ENCODE measurements at regions not wholly inside any gene's neighbourhood (a gene's known extent, or its start where the extent isn't known, plus 50 kb on each side); places are given as distances from the start of the nearest gene placed in this dataset.

DNA sequence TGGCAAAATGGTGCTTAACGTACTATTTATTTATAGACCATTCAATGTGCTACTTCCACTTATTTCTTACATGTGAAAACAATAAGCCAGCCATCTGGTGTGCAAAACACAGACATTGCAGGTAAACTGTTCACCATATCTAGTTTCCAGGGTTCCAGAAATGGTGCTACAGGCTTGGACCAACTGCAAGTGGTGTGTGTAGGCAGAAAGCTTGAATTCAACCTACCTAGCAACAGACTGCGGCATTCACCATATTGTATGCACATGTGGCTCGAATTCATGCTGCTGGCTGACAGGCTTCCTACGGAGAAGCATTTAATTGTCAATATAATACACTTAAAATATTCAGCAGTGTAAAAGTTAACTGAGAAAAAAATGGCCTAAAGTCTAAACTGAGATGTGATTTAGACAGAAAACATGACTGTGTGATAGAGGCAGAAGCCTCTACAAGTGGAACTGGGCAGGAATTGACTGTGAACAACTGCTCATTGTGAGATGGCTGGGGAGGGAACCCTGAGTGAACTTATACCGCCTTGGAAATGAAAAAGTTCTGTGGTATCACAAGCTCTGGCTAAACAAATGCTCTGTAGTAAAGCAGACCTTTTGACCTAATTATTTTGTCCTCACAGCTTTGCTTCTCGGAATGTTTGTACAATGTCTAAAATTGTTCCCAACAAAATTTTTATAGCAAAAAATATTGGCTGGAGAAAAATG, 434.7 kb downstream of the GRIA2 start:
- no peak for DNase-seq

DNA sequence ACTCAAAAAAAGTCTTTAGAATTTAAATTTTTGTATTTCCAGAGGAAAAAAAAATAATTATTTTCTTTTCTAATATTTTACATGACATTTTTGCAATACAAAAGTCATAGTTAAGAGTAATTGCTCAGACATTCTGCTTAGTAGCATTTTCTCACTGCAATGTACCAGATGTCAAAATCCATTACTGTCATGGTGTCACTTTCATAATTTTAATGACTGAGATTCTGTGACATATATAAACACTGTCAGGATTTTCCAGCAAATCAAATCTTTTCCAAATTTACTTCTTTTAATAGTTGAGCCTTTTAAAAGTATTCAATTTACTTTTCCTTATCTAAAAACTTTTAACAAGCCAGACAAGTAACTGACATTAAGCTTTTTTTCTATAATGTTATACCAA, 422.7 kb downstream of the GRIA2 start:
- DNase-seq: no peak

DNA sequence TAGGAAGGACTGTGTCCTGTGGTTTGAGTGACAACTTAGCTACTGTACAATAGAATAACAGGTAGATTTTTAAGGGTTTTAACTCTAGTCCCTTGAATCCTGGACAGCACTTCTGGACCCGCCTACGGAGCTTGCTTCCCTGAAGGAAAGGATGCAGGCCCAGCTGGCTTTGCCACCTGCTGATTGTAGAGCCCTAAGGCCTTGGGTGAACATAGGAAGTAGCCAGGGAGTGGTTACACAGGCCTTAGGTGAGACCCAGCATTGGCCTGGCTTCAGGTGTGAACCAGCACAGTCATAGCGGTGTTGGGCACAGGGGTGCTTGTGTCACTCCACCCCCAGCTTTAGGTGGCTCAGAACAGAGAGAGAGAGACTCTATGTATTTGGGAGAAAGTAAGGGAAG, 413.5 kb downstream of the GRIA2 start:
- no peak for DNase-seq

DNA sequence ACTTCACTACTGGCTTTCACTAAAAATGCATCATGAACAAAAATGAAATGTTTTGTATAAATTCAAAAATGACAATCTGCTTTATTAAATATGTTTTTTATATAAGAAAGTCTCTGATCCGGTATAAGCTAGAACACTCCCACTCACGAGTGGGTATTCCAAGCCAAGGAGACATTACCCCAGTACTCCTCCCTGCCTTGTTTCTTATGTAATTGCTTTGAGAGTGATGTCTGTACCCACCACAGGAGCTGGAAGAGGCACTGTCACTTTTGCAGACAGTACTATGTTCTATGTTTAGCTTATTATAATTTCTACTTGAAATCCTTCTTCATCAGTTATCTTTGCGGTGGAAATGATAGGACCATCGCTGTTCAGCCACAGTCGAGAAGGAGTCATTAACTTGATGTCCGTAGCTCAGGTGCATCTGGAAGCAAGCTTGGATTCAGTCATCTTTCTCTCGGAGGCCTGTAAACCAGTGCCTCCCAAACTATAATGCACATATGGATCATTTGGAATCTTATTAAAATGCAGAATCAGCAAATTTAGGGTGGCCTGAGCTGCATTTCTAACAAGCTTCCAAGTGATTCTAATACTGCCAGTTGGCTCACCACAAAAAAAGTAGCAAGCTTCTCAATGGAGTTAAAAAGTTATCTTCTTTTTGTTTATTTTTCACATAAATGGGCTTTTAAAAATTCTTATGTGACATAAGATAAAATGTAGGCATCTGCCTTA, 396.4 kb downstream of the GRIA2 start:
- DNase-seq: no peak

DNA sequence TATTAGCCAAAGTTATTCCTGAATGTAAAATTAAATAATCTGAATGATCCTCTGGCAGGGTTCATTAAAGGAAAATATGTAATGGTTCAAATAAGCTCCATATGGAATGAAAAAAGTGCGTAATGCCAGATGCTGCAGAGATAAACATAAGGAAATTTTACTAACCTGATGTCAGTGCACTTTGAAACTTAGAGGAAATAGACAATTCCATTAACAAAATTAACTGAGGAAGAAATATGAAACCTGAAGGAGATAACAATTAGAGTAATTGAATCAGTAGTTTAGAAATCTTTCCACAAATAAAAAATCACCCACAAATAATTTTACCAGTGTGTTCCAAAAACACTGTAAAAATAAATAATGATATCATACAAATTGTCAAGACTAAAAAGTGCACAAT, 387.5 kb downstream of the GRIA2 start:
- no peak for DNase-seq

DNA sequence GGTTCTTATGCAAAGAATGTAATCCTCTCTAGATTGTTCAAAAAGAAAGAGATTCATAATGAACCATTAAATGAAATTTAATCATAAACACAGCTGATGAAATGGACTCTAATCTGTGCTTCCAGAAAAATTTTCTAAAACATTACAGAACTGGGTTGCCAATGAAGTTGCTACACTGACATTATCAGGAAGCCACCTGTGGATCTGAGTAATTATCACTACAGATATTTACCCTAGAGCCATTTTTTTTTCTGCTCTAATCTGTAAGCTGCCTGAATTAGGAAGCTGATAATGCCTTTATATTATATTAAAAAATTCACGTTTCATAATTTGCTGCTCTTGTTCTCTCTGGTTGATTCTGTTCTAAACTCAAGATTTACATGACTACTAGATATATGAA, 380.1 kb downstream of the GRIA2 start:
- DNase-seq: no peak

DNA sequence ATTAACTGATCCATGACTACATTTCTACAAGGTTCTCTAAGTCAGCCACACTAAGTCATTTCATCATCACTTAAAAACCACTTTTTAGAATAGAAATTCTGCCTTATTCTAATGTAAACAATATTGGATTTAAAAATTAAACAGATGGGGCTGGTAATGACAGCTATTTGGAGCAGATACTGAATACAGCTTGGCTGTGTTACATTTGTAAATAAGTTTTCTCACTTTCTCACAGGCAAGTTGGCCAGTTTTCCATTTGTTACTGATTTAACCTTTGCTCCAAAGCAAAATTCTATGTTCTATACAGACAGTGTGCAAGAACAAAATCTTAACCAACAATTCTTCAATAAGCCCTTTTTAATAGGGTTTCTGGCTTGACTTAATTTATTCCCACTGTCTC, 370.7 kb downstream of the GRIA2 start:
- DNase-seq: no peak

DNA sequence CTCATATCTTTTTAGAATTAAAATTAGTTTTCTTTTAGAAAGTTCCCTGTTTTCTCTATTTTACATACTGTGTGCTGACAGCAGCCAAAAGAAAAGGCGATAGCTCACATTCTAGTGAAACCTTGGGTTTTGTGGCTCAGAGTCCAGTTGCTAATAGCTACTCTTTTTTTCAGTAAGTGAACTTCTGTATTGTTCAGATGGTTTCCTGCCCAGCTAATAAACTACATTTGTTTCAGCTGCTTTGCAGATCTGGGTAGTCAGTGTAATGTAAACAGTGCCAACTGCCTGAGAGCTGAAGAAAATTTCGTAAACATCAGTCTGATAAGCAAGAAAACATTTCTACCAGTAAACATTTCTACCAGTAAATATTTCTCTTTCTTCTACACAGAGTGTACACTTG, 370.2 kb downstream of the GRIA2 start:
- DNase-seq: no peak

DNA sequence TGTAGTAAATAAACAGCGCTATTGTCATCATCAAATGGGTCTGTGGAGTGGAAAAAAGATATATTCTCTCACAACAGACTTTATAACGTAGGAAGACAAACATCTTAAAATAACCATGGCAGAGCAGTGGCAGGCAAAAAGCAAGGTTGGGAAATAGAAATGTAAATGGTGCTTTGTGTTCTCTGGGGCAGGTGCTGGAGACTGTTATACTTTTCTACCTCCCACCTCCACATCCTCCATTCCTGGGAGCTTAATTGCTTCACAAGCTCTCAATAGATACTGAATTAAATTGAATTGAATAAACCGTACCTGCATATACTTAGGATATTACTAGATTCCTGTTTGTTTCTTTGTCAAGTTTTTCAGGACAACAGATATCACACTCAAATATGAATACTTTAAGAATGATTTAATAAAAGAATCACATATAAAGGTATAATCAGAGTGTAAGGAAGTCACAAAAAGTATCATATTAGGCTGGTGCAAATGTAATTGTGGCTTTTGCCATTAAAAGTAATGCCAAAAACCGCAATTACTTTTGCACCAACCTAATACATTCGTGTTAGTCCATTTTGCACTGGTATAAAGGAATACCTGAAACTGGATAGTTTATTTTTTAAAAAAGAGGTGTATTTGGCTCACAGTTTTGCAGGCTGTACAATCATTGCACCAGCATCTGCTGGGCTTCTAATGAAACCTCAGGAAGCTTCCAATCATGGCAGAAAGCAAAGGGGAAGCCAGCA, 367.3 kb downstream of the GRIA2 start:
- no peak for DNase-seq

DNA sequence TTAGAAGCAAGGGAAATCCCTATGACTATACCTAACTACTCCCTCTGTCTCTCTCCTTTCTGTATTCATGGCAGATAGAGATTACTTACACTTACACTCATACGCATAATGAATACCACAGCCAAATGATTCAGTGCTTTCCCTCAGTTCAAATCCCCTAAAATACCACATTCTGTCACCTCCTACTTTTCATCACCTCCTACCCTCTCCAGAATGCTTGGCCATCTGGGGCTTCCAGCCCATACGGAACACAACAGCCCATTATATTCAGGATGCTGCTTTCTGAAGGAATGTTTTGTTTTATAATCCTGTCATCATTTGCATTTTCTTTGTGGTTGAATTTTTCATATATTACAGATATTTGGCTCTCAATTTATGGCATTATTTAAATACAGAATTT, 361.6 kb downstream of the GRIA2 start:
- DNase-seq: no peak

DNA sequence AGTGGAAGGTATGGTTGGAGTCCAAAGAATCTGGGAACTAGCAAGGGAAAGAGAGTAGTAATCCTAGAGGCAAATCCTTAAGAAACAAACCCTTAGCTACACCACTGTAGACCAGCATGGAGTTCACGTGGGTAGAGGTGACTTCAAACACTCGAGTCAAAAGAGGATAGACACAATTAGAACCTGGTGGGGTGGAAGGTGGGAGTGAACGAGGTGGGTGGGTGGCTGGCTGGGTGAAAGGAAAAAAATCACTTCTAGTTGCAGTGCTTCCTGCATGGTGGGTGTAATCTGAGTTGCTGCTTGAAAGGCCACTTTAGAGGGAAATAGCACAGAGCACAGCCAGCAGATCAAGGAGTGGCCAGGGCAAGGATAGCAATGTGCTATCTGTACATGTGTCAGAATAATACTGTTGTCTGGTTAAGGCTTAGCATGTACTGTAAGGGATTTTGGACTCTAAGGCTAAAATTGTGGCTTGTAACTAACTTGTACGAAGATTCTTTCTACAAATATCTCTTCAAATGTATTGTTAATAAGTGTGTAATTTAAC, 356.2 kb downstream of the GRIA2 start:
- no peak for DNase-seq

DNA sequence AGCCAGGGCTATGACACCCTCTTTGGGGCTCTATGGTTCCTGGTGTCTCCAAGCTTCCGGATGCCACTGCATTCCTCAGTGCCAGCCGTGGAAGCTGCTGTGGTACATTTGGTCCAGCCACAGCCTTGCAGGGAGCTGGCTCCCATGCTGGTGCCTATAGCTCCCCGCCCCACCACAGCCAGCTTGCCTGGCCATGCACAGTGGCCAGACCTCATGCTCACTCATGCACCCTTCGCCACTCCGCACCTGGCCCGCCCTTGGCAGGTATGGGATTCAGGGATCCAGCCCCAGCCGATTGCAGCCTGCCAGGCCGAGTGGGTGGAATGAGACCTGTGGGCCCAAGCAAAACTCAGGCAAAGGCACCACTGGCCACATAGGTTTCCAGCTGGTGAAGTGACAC, 354.8 kb downstream of the GRIA2 start:
- no peak for DNase-seq

DNA sequence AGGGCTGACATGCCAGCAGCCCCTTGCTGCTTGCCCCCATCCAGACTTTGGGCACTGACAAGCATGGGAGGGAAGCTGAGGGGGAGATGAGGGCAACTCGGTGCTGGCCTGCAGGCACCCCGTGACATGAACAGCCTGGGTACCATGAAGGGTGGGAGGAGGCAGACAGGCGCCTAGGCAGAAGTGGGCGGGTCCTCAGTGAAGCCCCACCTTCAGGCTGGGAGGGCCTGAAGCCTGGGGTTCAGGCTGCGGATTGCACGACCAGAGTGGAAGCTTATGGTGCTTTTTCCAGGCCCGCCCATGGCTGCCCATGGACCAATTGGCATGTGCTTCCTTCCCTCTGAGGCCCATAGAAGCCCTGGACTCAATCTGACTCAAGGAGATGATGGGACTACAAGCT, 354.1 kb downstream of the GRIA2 start:
- DNase-seq: no peak

DNA sequence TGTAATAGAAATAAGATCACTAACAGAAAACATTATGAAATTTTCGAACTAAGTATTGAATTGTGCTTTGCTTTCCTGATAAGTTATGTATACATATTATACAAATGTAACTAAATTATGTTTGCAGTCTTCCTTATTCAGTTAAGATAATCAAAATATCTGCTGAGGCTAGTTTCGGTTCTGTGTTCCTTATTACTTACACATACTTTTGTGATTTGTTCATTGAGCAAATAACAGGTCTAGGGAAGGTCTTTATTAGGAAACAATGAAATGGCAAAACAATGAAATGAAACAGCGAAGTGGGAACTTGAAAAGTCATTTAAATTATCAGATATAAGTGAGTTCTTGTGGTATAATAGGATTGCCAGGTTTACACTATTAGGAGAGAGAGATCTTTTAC, 352.4 kb downstream of the GRIA2 start:
- no peak for DNase-seq

DNA sequence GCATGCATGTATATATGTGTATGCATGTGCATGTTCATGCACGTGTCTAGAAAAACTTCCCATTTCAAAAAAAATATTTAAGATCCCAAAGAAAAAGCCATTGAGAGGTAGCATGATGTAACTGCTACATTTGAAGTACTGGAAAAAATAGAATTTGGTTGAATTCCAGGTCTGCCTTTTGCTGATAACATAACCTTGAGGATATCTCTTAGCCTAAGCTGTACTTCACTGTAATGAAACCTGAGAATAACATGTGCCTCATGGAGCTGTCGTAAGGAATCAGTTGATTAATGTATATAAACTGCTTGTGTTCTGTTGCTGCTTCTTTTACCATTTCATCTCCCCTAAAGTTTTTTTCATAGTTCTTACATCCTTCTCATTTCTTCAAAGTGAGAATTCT, 351.8 kb downstream of the GRIA2 start:
- no peak for DNase-seq

DNA sequence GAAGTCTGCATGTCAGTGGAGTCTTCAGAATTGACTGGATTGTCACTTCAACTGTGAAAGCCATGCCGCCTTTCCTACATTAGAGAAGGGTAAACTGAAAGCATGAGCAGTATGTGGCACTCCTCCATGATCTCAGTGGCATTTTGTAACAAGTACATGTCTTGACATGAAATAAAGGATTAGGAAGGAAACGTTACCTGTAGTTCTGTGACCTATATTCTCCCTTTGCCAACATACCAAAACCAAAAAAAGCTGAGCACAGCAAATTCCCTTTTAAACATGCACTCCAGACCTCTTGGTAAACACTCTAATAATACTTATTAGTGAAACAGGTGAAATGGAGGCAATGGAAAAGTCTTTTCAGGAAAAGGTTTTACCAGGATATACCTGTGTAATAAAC, 344.2 kb downstream of the GRIA2 start:
- no peak for DNase-seq

DNA sequence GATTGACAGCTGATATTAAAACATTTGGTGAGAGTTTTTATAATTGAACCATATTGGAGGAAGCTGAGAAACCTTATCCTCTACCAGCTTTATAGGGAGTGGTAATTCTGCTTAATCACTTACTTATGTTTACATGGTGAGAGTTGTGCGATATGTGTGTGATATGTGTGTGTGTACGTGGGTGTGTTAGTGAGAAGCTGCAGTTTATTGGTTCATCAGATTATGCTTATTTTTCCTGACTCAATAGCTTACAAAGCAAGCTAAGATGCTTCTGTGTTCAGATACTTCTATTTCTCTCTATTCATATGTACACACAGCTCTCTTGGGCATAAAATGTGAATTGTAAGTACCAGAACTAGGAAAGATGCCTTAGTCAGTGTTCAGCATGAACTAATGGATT, 343.7 kb downstream of the GRIA2 start:
- no peak for DNase-seq

DNA sequence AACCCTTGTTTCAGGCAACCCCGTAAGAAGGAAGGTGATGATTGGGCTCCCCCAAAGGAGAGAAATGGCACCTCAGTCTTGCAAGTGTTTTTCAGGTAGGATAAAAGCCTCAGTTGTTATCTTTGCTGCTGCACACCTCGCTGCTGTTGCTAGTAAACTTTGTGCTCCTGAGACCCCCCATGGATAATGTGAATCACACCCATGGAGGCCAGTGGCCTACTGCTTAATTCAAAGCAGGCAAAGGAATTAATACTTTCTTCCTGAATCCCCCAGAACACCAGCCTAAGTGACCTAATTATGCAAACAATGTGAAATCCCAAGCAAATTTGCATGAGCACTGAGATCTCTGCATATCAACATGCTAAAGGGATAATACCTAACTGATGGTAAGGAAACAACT, 337.5 kb downstream of the GRIA2 start:
- no peak for DNase-seq

DNA sequence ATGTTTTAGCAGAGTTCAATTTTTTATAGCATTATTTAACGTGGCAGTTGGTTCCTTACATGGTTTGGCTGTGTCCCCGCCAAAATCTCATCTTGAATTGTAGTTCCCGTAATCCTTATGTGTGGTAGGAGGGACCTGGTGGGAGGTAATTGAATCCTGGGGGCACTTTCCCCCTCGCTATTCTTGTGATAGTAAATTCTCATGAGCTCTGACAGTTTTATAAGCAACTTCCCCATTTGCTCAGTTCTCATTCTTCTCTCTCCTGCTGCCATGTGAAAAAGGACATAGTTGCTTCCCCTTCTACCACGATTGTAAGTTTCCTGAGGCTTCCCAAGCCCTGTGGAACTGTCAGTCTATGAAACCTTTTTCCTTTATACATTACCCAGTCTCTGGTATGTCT, 329.5 kb downstream of the GRIA2 start:
- no peak for DNase-seq

DNA sequence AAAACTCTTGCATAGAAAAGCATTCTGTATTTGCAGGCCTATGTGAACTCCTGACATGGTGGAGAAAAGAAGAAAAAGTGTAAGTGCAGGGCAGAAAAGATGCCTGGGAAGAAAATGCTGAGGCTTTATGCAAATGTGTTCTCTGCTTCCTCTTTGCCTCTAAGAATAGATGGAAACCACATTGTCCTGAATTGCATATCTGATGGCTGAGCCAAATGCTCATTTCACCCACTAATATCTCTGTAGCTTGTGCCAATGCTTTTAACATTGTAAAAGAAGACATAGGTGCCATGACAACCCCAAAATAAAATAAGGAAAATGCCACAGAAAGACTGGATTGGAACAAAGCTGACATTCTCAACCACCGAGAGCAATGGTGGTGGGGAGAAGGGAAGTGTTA, 307.4 kb downstream of the GRIA2 start:
- DNase-seq: no peak

DNA sequence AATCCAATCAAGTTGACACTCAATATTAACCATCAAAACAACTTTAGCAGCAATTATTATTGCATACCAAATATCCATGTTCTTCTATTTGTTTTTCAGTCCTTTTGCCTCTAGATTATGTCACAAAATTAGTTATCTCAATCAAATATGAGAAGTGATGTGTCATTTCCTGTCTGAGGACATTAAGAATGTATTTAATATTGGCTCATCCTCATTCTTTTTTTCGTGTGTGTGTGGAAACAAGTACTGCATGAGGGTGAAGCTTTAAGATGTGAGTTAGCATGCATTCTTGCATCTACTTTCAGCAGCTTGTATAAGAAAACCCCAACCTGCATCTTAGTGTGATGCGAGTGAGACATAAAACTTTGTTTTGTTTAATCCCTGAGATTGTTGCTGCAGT, 301.4 kb downstream of the GRIA2 start:
- DNase-seq: no peak

DNA sequence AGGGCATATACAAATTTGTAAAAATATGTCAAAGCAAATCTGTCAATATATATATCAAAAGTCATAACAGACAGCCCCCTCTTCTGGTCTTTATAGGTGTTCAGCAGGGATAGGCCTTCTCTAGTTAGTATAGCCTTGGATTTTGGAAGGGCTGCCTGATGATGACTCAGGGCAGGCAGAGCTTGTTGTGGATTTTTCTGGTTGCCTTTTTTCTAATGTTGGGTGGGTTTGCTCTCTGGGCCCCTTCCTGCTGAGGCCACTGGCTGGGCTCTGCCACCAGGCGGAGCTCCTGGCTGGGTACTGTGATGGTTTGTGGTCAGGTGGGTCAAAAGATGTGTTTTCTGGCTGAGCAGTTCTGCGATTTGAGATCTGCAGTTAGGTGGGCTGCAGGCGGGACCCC, 294.2 kb downstream of the GRIA2 start:
- no peak for DNase-seq

DNA sequence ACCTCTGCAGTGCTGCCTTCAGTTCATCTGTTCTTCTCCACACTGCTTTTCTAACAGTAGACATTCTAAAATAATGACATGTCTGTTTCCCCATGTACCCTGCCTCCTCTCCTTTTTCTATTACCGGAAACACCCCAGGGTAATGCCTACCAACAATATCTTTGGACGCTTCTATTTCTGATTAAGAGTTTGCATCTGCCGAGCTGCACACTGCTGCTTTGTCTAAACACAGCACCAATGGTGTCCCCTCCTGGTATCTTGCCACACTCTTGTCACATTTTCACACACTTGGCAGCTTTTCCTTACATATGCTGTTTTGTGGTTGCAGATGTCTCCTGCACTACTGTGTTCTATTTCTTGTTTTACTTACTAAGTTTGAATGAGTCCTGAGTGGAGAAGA, 288.8 kb downstream of the GRIA2 start:
- no peak for DNase-seq

DNA sequence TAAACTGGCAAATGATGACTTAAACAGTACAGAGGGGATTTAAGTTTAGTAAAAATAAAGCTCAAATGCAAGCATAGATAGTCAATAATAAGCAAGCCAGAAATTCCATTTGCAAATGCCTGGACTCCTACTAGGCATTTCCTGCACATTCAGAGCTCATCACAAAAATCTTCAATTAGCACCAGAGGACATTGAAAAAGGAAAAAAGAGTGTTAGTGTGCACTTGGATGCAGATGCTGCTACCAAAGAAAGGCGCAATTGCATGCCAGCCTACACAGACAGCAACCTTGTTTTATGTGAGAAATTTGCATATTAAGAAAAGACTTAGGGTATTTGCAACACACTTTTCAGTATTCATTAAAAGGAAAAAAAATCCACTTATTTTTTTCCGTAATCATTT, 282.1 kb downstream of the GRIA2 start:
- no peak for DNase-seq
